Loucy (cell line): ENCODE measurements at regions not wholly inside any gene's neighbourhood (a gene's known extent, or its start where the extent isn't known, plus 50 kb on each side); places are given as distances from the start of the nearest gene placed in this dataset.

Experiments used
- CTCF ChIP-seq: fragments of 200-600 bp; sonication (generic); conservative IDR thresholded peaks from 2 replicates; pipeline ENCODE4 v1.5.1; 2014; ENCODE audit warnings: mild to moderate bottlenecking, antibody characterized with exemption, low read length
- EZH2phosphoT487 ChIP-seq: fragments of 200-600 bp; IDR thresholded peaks from 2 replicates; pipeline ENCODE4 v1.6.1; 2018; ENCODE audit warnings: antibody characterized with exemption, mild to moderate bottlenecking, moderate library complexity, borderline replicate concordance

DNA sequence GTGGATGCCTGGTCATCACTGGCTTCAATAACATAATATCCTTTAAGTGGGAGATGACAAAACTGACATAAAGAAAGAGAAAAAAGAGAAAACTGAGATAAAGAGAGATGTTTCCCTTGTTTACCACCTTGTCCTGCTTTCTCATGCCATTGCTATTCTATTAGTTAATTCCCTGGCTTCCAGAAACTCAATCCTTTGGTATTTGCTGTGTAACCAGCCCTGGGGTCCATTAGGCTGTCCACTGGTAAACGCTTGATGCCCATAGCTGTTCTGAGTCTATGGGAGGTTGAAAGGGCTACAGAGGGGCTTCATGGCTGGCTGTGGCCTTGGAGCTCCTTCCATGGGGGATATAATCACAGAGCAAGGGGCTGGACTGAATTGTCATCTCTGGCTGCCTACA is 243.4 kb upstream of the PLET1 start:
- TF ChIP-seq CTCF: no peak
- TF ChIP-seq EZH2phosphoT487: no peak
